Stimulated activated CD4-positive, alpha-beta T cell treated with anti-CD3 and anti-CD28 coated beads, Interleukin-1b, Interleukin-23, amount 100 ng/mL, for 1 hour (primary cell): ENCODE measurements at regions not wholly inside any gene's neighbourhood (a gene's known extent, or its start where the extent isn't known, plus 50 kb on each side); places are given as distances from the start of the nearest gene placed in this dataset.
"Not testable (repeated sequence)": the region's sequence is repeated elsewhere in the genome, so short reads cannot be mapped to it uniquely, and the experiment has no call there.

ENCODE experiments used
- DNase-seq, 2 donors: peaks; one replicate each; pipeline ENCODE4 v3.0.0-alpha.2; 2020; ENCODE audit warnings: low read depth in 2 of 2

GRCh38 chr3:44130249-44130648, 111.4 kb upstream of the TOPAZ1 start:
- no peak for DNase-seq

- no peak for DNase-seq
These were observed 109.6 kb upstream of the TOPAZ1 start for GRCh38 chr3:44132061-44132460.

- no peak for DNase-seq
These were observed 109.1 kb upstream of the TOPAZ1 start for GRCh38 chr3:44132593-44132992.

- DNase-seq, result no peak
These were observed 105.3 kb upstream of the TOPAZ1 start for GRCh38 chr3:44136421-44136820.

GRCh38 chr3:44146073-44146472, 95.6 kb upstream of the TOPAZ1 start:
- DNase-seq, result no peak

GRCh38 chr3:44159696-44160300, 81.9 kb upstream of the TOPAZ1 start:
- no peak for DNase-seq

GRCh38 chr3:44160818-44161217, 80.9 kb upstream of the TOPAZ1 start:
- no peak for DNase-seq

GRCh38 chr3:44171891-44172290, 69.8 kb upstream of the TOPAZ1 start:
- DNase-seq, result no peak

GRCh38 chr3:44172701-44173100, 69.0 kb upstream of the TOPAZ1 start:
- not testable (repeated sequence) for DNase-seq

- no peak for DNase-seq
These were observed 68.4 kb upstream of the TOPAZ1 start for GRCh38 chr3:44173263-44173662.

- DNase-seq, result no peak
These were observed 66.6 kb upstream of the TOPAZ1 start for GRCh38 chr3:44175070-44175469.

GRCh38 chr3:44179246-44179645, 62.4 kb upstream of the TOPAZ1 start:
- DNase-seq, result no peak

GRCh38 chr3:44184319-44184953, 57.2 kb upstream of the TOPAZ1 start:
- no peak for DNase-seq

GRCh38 chr3:44185396-44185915, 56.2 kb upstream of the TOPAZ1 start:
- no peak for DNase-seq

GRCh38 chr3:44186111-44186672, 55.5 kb upstream of the TOPAZ1 start:
- DNase-seq, result no peak

GRCh38 chr3:44186712-44187111, 55.0 kb upstream of the TOPAZ1 start:
- DNase-seq, result no peak
